ENCODE measurements at regions not wholly inside any gene's neighbourhood (a gene's known extent, or its start where the extent isn't known, plus 50 kb on each side); places are given as distances from the start of the nearest gene placed in this dataset.

DNA sequence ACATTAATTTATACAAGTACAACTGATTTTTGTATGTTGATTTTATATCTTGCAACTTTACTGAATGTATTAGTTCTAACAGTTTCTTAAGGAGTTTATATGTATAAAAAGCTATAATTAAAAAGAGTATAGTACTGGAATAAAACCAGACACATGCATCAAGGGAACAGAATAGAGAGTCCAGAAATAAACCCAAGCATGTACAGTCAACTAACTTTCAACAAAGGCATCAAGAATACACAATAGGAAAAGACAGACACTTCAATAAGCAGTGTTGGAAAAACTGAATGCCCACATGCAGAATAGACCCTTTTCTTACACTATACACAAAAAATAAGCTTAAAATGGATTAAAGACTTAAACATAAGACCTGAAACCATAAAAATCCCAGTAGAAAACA is 170.9 kb downstream of the ICE1 start:
- TF ChIP-seq POLR2AphosphoS5 (IDR thresholded peaks at IDR 0.05; ENCODE audit: low read depth) (no peak), GABPA (IDR thresholded peaks at IDR 0.05; ENCODE audit: low read depth) (no peak), SPI1 (IDR thresholded peaks at IDR 0.05; ENCODE audit: borderline replicate concordance, low read depth) (no peak)
- TF ChIP-seq, protein P1, sequence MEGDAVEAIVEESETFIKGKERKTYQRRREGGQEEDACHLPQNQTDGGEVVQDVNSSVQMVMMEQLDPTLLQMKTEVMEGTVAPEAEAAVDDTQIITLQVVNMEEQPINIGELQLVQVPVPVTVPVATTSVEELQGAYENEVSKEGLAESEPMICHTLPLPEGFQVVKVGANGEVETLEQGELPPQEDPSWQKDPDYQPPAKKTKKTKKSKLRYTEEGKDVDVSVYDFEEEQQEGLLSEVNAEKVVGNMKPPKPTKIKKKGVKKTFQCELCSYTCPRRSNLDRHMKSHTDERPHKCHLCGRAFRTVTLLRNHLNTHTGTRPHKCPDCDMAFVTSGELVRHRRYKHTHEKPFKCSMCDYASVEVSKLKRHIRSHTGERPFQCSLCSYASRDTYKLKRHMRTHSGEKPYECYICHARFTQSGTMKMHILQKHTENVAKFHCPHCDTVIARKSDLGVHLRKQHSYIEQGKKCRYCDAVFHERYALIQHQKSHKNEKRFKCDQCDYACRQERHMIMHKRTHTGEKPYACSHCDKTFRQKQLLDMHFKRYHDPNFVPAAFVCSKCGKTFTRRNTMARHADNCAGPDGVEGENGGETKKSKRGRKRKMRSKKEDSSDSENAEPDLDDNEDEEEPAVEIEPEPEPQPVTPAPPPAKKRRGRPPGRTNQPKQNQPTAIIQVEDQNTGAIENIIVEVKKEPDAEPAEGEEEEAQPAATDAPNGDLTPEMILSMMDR (IDR thresholded peaks at IDR 0.05; ENCODE audit: insufficient read depth, low read length), result no peak
- TF ChIP-seq, protein P2, sequence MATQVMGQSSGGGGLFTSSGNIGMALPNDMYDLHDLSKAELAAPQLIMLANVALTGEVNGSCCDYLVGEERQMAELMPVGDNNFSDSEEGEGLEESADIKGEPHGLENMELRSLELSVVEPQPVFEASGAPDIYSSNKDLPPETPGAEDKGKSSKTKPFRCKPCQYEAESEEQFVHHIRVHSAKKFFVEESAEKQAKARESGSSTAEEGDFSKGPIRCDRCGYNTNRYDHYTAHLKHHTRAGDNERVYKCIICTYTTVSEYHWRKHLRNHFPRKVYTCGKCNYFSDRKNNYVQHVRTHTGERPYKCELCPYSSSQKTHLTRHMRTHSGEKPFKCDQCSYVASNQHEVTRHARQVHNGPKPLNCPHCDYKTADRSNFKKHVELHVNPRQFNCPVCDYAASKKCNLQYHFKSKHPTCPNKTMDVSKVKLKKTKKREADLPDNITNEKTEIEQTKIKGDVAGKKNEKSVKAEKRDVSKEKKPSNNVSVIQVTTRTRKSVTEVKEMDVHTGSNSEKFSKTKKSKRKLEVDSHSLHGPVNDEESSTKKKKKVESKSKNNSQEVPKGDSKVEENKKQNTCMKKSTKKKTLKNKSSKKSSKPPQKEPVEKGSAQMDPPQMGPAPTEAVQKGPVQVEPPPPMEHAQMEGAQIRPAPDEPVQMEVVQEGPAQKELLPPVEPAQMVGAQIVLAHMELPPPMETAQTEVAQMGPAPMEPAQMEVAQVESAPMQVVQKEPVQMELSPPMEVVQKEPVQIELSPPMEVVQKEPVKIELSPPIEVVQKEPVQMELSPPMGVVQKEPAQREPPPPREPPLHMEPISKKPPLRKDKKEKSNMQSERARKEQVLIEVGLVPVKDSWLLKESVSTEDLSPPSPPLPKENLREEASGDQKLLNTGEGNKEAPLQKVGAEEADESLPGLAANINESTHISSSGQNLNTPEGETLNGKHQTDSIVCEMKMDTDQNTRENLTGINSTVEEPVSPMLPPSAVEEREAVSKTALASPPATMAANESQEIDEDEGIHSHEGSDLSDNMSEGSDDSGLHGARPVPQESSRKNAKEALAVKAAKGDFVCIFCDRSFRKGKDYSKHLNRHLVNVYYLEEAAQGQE (IDR thresholded peaks at IDR 0.05; ENCODE audit: insufficient replicate concordance, low read depth), result no peak

Data from HL-60 (cell line).